NCI-H460 (cell line): ENCODE measurements at regions not wholly inside any gene's neighbourhood (a gene's known extent, or its start where the extent isn't known, plus 50 kb on each side); places are given as distances from the start of the nearest gene placed in this dataset.

Experiments
- DNase-seq: peaks from one replicate; pipeline ENCODE4 v3.0.0-alpha.2; 2016; ENCODE audit warnings: low read depth; ENCODE audit errors: extremely low read depth

DNA sequence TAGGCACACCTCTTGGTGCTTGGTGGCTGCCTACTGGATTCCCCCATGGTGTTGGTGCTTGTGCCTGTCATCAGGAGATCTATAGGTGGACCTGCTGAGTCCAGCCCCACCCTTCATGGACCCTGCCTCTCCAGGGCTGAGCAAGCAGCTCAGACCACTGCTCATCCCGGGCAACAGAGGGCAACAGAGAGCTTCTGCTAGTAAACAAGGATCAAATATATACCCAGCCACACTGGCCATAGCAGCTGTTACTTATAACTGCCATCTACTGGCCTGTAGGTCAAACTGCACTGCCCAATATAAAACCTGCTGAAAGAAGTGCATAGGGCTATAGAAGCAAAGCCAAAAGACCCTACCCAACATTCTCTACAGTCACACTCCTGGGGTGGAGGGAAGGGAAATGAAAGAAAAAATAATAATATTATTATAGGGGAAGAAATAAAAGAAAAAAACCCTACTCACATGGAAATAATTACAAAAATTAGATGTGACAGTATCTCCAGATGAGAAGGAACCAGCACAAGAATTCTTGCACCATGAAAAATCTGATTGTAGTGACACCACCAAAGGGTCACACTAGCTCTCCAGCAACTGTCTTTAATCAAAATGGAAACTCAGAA, 54.9 kb upstream of the ZNF800 start:
- peak; percentile 7 for DNase-seq

DNA sequence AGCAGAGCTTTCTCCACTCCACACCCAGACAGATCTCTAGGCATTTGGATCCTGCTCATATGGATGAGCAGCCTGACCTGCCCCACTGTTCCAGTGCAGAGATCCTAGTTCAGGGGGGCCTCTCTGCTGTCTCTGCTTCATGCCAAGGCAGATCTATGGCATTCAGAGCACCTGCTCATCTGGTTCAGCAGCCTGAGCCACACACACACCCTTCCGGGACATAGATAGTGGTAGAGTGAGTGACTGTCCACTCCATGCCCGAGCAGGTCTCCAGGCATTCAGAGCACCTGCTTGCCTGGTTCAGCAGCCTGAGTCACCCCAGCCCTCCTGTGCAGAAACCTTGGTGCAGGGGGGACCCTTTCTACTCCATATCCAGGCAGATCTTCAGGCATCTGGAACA, 54.3 kb upstream of the ZNF800 start:
- no peak for DNase-seq
